Activated naive CD8-positive, alpha-beta T cell treated with anti-CD3 and anti-CD28 coated beads, Interleukin-2, amount 50 U/mL, for 24 hours (primary cell): ENCODE measurements at regions not wholly inside any gene's neighbourhood (a gene's known extent, or its start where the extent isn't known, plus 50 kb on each side); places are given as distances from the start of the nearest gene placed in this dataset.

ENCODE experiments used
- ATAC-seq: fragments of 150-1000 bp; cut with Tn5 transposase; one replicate; pipeline ENCODE4 v1.10.0; 2021
- DNase-seq: peaks from one replicate; pipeline ENCODE4 v3.0.0; 2021
- H3K27ac Mint-ChIP-seq: one replicate; pipeline ENCODE4 v1.8.0; 2021; ENCODE audit warnings: mild to moderate bottlenecking, mixed read lengths
- H3K27me3 Mint-ChIP-seq: one replicate; pipeline ENCODE4 v1.8.0; 2021; ENCODE audit warnings: mixed read lengths
- H3K36me3 Mint-ChIP-seq: one replicate; pipeline ENCODE4 v1.8.0; 2021; ENCODE audit warnings: low read depth, mixed read lengths
- H3K4me1 Mint-ChIP-seq: one replicate; pipeline ENCODE4 v1.8.0; 2021; ENCODE audit warnings: mixed read lengths
- H3K4me3 Mint-ChIP-seq: one replicate; pipeline ENCODE4 v1.8.0; 2021; ENCODE audit warnings: mild to moderate bottlenecking, moderate library complexity, mixed read lengths
- H3K9me3 Mint-ChIP-seq: one replicate; pipeline ENCODE4 v1.8.0; 2021; ENCODE audit warnings: mixed read lengths

GRCh38 chr1:68623700-68624099, 126.8 kb upstream of the DEPDC1 start:
- DNase-seq (no peak), ATAC-seq (no peak)
- H3K9me3 Mint-ChIP-seq, result peaks cover 16% of the 10 kb centered on the region
- H3K4me3 Mint-ChIP-seq, result no peak overlapping the region
- no peaks in the 10 kb centered on the region for H3K27me3 Mint-ChIP-seq
- H3K36me3 Mint-ChIP-seq, result no peaks in the 10 kb centered on the region
- H3K4me1 Mint-ChIP-seq, result no peaks in the 10 kb centered on the region
- no peak overlapping the region for H3K27ac Mint-ChIP-seq

DNA sequence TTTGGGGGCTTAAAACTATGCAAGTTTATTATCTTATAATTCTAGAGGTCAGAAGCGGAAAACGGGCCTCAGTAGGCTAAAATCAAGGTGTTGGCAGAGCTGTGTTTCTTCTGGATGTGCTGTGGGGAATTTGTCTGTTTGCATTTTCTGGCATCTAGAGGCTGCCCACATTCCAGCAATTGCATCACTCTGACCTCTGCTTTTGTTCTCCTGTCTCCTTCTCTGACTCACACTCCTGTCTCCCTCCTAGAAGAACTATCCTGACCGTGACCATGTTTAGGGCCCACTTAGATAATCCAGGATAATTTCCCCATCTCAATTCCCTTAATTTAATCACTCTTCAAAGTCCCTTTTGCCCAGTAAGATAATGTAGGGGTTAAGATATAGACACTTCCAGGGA, 127.4 kb upstream of the DEPDC1 start:
- Mint-ChIP-seq H3K4me3 (no peak overlapping the region), H3K4me1 (no peaks in the 10 kb centered on the region), H3K27me3 (no peaks in the 10 kb centered on the region), H3K36me3 (no peaks in the 10 kb centered on the region), H3K9me3 (peaks cover 16% of the 10 kb centered on the region), H3K27ac (no peak overlapping the region)
- no peak for DNase-seq
- no peak for ATAC-seq

DNA sequence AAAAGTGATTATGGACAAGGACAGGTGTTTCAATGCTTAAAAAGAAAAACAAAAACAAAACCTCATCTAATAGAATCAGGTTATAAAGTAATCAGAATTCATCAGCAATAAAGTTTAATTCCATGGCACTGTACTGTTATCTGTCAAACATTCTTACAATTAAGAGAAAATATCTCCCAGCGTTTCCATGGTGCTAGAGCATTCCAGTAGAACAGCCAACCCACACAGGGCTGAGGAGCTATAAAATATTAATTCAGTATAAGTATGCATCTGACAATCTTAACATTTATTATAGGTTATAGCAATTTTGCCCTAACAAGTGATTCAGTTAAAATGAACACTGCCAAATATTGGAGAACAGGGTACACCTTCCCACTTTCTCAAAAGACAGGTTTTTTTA, 128.7 kb upstream of the DEPDC1 start:
- ATAC-seq (no peak), DNase-seq (no peak)
- H3K4me3 Mint-ChIP-seq, result no peak overlapping the region
- H3K36me3 Mint-ChIP-seq, result no peaks in the 10 kb centered on the region
- peaks cover 1% of the 10 kb centered on the region for H3K27me3 Mint-ChIP-seq
- H3K27ac Mint-ChIP-seq, result no peak overlapping the region
- peaks cover 16% of the 10 kb centered on the region for H3K9me3 Mint-ChIP-seq
- H3K4me1 Mint-ChIP-seq, result no peaks in the 10 kb centered on the region

DNA sequence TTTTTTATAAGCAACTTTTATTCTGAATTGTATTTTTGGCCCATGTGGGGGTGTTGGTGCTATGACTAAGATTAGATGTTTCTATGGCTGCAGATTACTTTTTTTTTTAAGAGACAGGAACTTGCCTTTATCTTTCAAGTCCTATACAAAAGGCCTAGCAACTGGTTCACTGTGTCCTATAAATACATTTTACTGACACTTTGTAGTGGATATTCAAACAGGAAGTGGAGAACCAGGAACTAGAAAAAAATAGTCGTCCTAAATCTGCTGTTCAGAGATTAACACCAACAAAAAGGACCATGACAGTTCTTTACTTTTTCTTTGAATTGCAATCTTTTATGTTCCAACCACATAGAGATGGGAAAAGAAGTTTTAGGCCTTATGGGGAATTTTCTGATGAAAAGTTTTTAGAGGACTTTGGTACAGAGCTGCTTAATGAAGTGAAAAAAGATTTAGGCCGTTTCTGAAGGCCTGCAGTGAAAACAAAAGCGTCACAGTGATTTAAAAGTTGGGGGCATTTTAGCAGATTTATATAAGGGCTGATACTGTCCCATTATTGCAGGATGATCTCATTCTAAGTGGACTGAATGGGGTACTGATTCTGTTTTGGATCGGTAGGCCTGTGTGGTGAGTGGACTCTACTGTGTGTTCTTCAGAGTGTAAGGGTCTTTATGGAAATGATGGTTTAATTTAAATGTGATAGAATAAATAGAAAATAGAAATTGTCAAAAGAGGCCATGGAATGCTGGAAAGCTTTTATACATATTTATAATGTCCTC, 136.4 kb upstream of the DEPDC1 start:
- Mint-ChIP-seq H3K27me3 (peaks cover 1% of the 10 kb centered on the region), H3K9me3 (no peaks in the 10 kb centered on the region), H3K27ac (no peak overlapping the region), H3K36me3 (no peaks in the 10 kb centered on the region), H3K4me3 (no peak overlapping the region), H3K4me1 (no peaks in the 10 kb centered on the region)
- ATAC-seq (no peak), DNase-seq (no peak)

DNA sequence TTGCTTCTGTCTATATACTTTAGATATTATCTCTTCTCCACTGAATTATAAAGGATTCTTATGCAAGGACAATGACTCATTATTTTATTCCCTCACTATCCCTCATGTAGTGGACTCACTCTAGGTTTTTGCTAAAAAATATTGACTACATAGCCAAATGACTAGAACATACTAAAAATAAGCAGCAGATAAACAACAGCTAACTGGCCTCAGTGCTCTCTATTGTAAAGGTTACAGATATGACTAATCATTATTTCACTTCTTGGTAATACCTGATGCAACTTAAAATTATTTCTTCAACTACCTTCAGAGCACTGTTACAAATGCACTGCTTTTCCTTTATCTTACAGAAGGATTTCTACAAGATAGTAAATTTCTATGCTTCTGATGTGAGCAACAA, 147.6 kb upstream of the DEPDC1 start:
- H3K9me3 Mint-ChIP-seq, result peaks cover 6% of the 10 kb centered on the region
- H3K27ac Mint-ChIP-seq, result no peak overlapping the region
- H3K4me1 Mint-ChIP-seq, result no peaks in the 10 kb centered on the region
- no peaks in the 10 kb centered on the region for H3K27me3 Mint-ChIP-seq
- no peaks in the 10 kb centered on the region for H3K36me3 Mint-ChIP-seq
- DNase-seq (no peak), ATAC-seq (no peak)
- H3K4me3 Mint-ChIP-seq, result no peak overlapping the region

GRCh38 chr1:68651115-68651514, 154.2 kb upstream of the DEPDC1 start:
- Mint-ChIP-seq H3K27ac (no peak overlapping the region), H3K27me3 (no peaks in the 10 kb centered on the region), H3K9me3 (peaks cover 5% of the 10 kb centered on the region), H3K36me3 (no peaks in the 10 kb centered on the region), H3K4me3 (no peak overlapping the region), H3K4me1 (no peaks in the 10 kb centered on the region)
- DNase-seq, result no peak
- ATAC-seq, result no peak

DNA sequence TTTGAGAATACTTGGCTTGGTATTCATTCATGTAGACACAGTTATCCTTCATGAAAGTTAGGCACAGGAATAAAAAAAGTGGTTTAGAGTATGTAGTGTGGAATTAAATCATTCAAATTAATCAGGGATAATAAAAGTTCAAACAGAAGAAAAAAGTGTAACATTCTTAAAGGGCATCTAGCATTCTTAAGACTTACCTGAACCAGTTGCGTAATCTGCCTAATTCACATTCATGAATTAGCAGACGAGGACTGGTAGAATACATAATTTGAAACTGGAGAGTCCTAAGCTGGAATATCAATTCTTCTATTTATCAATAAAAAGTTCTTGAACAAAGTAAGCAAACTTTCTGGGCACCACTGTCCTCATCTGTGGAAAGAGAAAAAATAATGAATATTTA, 157.0 kb upstream of the DEPDC1 start:
- Mint-ChIP-seq H3K27ac (no peak overlapping the region), H3K4me3 (no peak overlapping the region), H3K27me3 (no peaks in the 10 kb centered on the region), H3K36me3 (no peaks in the 10 kb centered on the region), H3K4me1 (no peaks in the 10 kb centered on the region), H3K9me3 (peaks cover 5% of the 10 kb centered on the region)
- ATAC-seq (no peak), DNase-seq (no peak)

DNA sequence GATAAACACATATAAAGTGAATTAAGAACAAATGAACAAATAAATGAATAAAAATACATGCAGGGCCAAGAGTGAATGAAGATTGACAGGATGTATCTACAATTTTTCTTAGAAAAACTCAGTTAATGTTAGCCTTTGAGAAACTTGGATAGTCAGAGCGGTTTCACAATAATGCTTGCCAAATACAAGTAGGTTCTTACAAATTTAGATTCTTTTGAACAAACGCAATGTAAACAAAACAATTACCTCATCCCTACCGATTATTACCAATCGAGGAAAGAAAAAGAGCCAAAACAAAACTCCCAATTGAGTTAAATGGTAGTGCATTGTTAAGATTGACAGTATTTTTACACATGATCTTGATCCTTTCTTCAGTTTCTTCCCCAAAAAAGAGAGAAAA, 176.9 kb upstream of the DEPDC1 start:
- no peaks in the 10 kb centered on the region for H3K27me3 Mint-ChIP-seq
- no peaks in the 10 kb centered on the region for H3K4me1 Mint-ChIP-seq
- no peaks in the 10 kb centered on the region for H3K36me3 Mint-ChIP-seq
- peaks cover 7% of the 10 kb centered on the region for H3K9me3 Mint-ChIP-seq
- no peak overlapping the region for H3K4me3 Mint-ChIP-seq
- DNase-seq (no peak), ATAC-seq (no peak)
- H3K27ac Mint-ChIP-seq, result no peak overlapping the region

DNA sequence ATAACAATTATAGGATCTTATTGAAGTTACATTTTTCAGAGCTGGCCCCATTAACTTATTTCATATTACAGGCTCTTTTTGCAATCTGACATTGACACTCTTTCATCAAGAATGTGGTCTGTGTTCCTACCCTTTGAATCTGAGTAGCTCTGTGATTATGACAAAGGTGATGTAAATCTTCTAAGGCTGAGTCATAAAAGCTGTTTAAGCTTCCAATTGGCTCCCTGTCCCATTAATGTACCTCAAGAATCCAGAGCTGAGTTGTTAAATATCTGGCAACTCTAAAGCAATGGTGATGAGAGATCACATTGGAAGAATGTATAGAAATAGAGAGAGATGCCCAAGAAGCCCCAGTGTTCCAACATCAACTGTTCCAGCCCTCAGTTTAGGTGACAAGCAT, 178.5 kb upstream of the DEPDC1 start:
- peaks cover 11% of the 10 kb centered on the region for H3K9me3 Mint-ChIP-seq

GRCh38 chr1:68677684-68678351, 180.9 kb upstream of the DEPDC1 start:
- H3K36me3 Mint-ChIP-seq, result no peaks in the 10 kb centered on the region
- H3K9me3 Mint-ChIP-seq, result peaks cover 11% of the 10 kb centered on the region
- H3K4me1 Mint-ChIP-seq, result no peaks in the 10 kb centered on the region
- no peak overlapping the region for H3K4me3 Mint-ChIP-seq
- DNase-seq, result no peak
- H3K27ac Mint-ChIP-seq, result no peak overlapping the region
- H3K27me3 Mint-ChIP-seq, result no peaks in the 10 kb centered on the region
- no peak for ATAC-seq

More for the DNA sequence above, 178.5 kb upstream of the DEPDC1 start:
- no peak for ATAC-seq
- no peaks in the 10 kb centered on the region for H3K27me3 Mint-ChIP-seq
- no peak for DNase-seq
- H3K27ac Mint-ChIP-seq, result no peak overlapping the region
- H3K36me3 Mint-ChIP-seq, result no peaks in the 10 kb centered on the region
- no peak overlapping the region for H3K4me3 Mint-ChIP-seq
- no peaks in the 10 kb centered on the region for H3K4me1 Mint-ChIP-seq

- DNase-seq (no peak), ATAC-seq (no peak)
- no peak overlapping the region for H3K27ac Mint-ChIP-seq
- no peaks in the 10 kb centered on the region for H3K4me1 Mint-ChIP-seq
- H3K9me3 Mint-ChIP-seq, result no peaks in the 10 kb centered on the region
- no peaks in the 10 kb centered on the region for H3K27me3 Mint-ChIP-seq
- no peak overlapping the region for H3K4me3 Mint-ChIP-seq
- H3K36me3 Mint-ChIP-seq, result no peaks in the 10 kb centered on the region
Measured at GRCh38 chr1:68696221-68696620, 199.3 kb upstream of the DEPDC1 start.

GRCh38 chr1:68703921-68704354, 207.1 kb upstream of the DEPDC1 start:
- Mint-ChIP-seq H3K9me3 (peaks cover 1% of the 10 kb centered on the region), H3K36me3 (no peaks in the 10 kb centered on the region), H3K27me3 (no peaks in the 10 kb centered on the region), H3K4me1 (no peaks in the 10 kb centered on the region), H3K4me3 (no peak overlapping the region), H3K27ac (no peak overlapping the region)
- DNase-seq (no peak), ATAC-seq (no peak)

- Mint-ChIP-seq H3K4me3 (no peak overlapping the region), H3K36me3 (no peaks in the 10 kb centered on the region), H3K4me1 (no peaks in the 10 kb centered on the region), H3K9me3 (peaks cover 9% of the 10 kb centered on the region), H3K27ac (no peak overlapping the region), H3K27me3 (no peaks in the 10 kb centered on the region)
- no peak for ATAC-seq
- DNase-seq, result no peak
Measured at GRCh38 chr1:68704800-68705443, 208.0 kb upstream of the DEPDC1 start.

GRCh38 chr1:68705466-68705865, 208.6 kb upstream of the DEPDC1 start:
- DNase-seq (no peak), ATAC-seq (no peak)
- H3K27me3 Mint-ChIP-seq, result no peaks in the 10 kb centered on the region
- H3K36me3 Mint-ChIP-seq, result no peaks in the 10 kb centered on the region
- H3K9me3 Mint-ChIP-seq, result peaks cover 13% of the 10 kb centered on the region
- H3K4me3 Mint-ChIP-seq, result no peak overlapping the region
- H3K4me1 Mint-ChIP-seq, result no peaks in the 10 kb centered on the region
- H3K27ac Mint-ChIP-seq, result no peak overlapping the region

DNA sequence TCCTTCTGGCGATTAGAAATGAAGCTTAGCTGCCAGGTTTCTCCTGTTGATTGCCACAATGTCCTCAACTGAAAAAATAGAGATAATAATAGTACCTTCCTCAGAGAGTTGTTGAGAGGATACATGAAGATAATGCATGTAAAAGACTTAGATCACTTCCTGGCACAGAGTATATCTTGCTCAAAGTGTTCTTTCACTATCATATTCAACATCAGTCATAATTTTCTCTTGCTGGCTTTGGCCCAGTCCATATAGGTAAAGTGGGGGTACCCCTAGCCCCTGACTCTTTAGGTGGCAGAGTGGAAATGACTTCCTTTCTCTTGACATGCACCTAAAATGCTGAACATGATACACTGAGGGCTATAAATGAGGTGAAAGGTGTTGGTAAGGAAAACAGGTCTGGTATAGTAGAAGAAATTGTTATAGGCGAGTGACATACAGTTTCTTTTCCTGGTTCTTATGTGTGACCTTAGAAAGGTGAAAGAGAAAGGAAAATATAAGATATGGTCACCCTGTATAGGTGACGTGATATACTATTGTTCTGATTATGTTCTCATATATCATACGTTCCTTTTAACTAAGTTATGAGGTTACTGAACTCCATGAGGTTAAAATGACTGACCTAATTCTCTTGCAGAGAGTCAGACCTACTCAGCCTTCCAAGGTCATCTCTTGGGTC, 209.9 kb upstream of the DEPDC1 start:
- peaks cover 20% of the 10 kb centered on the region for H3K9me3 Mint-ChIP-seq

More for the DNA sequence above, 209.9 kb upstream of the DEPDC1 start:
- ATAC-seq (no peak), DNase-seq (no peak)
- Mint-ChIP-seq H3K27me3 (no peaks in the 10 kb centered on the region), H3K4me3 (no peak overlapping the region), H3K27ac (no peak overlapping the region), H3K4me1 (no peaks in the 10 kb centered on the region), H3K36me3 (no peaks in the 10 kb centered on the region)
